Body of pancreas (tissue), 4 donors: ENCODE measurements at regions not wholly inside any gene's neighbourhood (a gene's known extent, or its start where the extent isn't known, plus 50 kb on each side); places are given as distances from the start of the nearest gene placed in this dataset.

ENCODE experiments used
- POLR2A ChIP-seq, 3 donors: fragments of 450-650 bp; IDR thresholded peaks; one replicate each; pipeline ENCODE4 v1.6.1; 2016; ENCODE audit warnings: antibody characterized with exemption in 3 of 3, mild to moderate bottlenecking in 2 of 3
- TF ChIP-seq, protein P1 (sequence below), 7 experiments: fragments of 450-650 bp in 4 of 7; fragments of 200-600 bp in 3 of 7; sonication (generic) in 3 of 7; IDR thresholded peaks; one replicate each; pipeline ENCODE4 v1.5.1; 2016 to 2019; ENCODE audit warnings: antibody characterized with exemption in 7 of 7

GRCh38 chr15:77852241-77853007, 219.7 kb upstream of the LINGO1 start:
- TF ChIP-seq, protein P1, sequence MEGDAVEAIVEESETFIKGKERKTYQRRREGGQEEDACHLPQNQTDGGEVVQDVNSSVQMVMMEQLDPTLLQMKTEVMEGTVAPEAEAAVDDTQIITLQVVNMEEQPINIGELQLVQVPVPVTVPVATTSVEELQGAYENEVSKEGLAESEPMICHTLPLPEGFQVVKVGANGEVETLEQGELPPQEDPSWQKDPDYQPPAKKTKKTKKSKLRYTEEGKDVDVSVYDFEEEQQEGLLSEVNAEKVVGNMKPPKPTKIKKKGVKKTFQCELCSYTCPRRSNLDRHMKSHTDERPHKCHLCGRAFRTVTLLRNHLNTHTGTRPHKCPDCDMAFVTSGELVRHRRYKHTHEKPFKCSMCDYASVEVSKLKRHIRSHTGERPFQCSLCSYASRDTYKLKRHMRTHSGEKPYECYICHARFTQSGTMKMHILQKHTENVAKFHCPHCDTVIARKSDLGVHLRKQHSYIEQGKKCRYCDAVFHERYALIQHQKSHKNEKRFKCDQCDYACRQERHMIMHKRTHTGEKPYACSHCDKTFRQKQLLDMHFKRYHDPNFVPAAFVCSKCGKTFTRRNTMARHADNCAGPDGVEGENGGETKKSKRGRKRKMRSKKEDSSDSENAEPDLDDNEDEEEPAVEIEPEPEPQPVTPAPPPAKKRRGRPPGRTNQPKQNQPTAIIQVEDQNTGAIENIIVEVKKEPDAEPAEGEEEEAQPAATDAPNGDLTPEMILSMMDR (IDR thresholded peaks at IDR 0.05), result no peak
- no peak for TF ChIP-seq POLR2A (IDR thresholded peaks at IDR 0.05)
